Activated CD4-positive, alpha-beta memory T cell treated with anti-CD3 and anti-CD28 coated beads, Interleukin-2, amount 10 ng/mL, durations not matched to agents 7 days and 5 days (primary cell): ENCODE measurements at regions not wholly inside any gene's neighbourhood (a gene's known extent, or its start where the extent isn't known, plus 50 kb on each side); places are given as distances from the start of the nearest gene placed in this dataset.
"Not testable (repeated sequence)": the region's sequence is repeated elsewhere in the genome, so short reads cannot be mapped to it uniquely, and the experiment has no call there.

Experiments
- CTCF ChIA-PET: fragments of 350-600 bp; sonication (Branson Sonifier 250); formaldehyde crosslinking; loops from one replicate; lab custom pipeline; 2021; ENCODE audit warnings: antibody characterized with exemption, inconsistent platforms; lab: Charles Lee
- POLR2A ChIA-PET: fragments of 350-600 bp; sonication (Branson Sonifier 250); formaldehyde crosslinking; loops from one replicate; lab custom pipeline; 2021; ENCODE audit warnings: antibody characterized with exemption; lab: Charles Lee
- DNase-seq: peaks from one replicate; pipeline ENCODE4 v3.0.0-alpha.2; 2020
- H3K27ac Mint-ChIP-seq: one replicate; pipeline ENCODE4 v1.8.0; 2021; ENCODE audit warnings: mild to moderate bottlenecking, mixed read lengths
- H3K27me3 Mint-ChIP-seq: one replicate; pipeline ENCODE4 v1.8.0; 2021; ENCODE audit warnings: mixed read lengths
- H3K36me3 Mint-ChIP-seq: one replicate; pipeline ENCODE4 v1.8.0; 2021; ENCODE audit warnings: low read depth, mixed read lengths
- H3K4me1 Mint-ChIP-seq: one replicate; pipeline ENCODE4 v1.8.0; 2021; ENCODE audit warnings: mixed read lengths
- H3K4me3 Mint-ChIP-seq: one replicate; pipeline ENCODE4 v1.8.0; 2021; ENCODE audit warnings: mild to moderate bottlenecking, mixed read lengths
- H3K9me3 Mint-ChIP-seq: one replicate; pipeline ENCODE4 v1.8.0; 2021; ENCODE audit warnings: mixed read lengths

DNA sequence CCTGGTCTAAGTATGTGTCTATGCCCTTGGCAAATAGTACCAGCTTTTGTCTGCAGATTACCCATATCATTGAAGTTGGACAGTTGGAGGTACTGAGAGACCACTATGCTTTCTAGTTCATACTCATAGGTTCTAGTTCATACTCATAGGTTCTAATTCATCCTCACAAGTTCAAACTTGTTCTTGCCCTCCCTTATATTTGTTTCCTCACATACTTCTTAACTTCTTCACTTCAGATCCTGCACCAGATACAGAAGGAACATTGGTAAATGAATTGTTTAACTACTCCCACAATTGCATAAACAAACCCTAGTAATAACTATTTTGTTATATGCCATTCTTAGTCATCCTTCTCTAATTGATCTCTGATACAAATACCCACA is 172.2 kb downstream of the SLITRK1 start:
- ChIA-PET POLR2A (no interaction called here), CTCF (no interaction called here)
- H3K27me3 Mint-ChIP-seq = no peaks in the 10 kb centered on the region
- H3K36me3 Mint-ChIP-seq = no peaks in the 10 kb centered on the region
- H3K4me3 Mint-ChIP-seq = no peak overlapping the region
- no peaks in the 10 kb centered on the region for H3K9me3 Mint-ChIP-seq
- H3K4me1 Mint-ChIP-seq = no peaks in the 10 kb centered on the region
- H3K27ac Mint-ChIP-seq = no peak overlapping the region
- DNase-seq = no peak

DNA sequence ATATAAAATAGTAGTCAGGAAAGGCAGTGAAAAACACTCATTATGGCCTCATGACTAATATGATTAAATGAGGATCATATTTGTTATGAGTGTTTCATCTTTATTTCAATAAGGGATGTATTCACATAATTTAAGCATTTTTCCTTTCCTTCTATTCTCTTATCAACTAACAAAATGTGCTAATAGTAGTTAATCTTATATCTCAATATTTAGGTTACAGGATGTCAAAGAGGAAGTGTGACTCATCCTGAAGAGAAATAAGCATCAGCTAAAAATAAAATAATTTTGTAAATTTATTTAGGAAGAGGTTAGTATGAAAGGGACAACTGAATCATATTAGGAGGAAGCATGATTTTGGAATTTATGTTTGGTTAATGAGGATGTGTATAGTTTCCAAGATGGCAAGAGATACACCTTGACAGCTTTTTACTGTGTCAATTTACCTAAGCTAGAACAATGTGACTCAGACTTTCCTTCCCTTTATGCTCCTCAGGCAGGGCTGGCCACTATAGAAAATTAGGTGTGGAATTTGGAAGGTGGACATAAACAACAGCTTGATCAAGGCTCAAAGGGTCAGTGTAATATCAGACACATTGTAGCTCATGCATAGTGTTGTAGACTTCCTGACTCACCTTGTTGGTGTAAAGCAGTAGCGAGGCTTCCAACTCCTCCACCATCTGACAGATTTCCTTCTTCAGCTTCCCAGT is 172.7 kb downstream of the SLITRK1 start:
- Mint-ChIP-seq H3K4me1 (no peaks in the 10 kb centered on the region), H3K27me3 (no peaks in the 10 kb centered on the region), H3K9me3 (no peaks in the 10 kb centered on the region), H3K4me3 (no peak overlapping the region), H3K27ac (no peak overlapping the region), H3K36me3 (no peaks in the 10 kb centered on the region)
- ChIA-PET POLR2A (no interaction called here), CTCF (no interaction called here)
- no peak for DNase-seq

DNA sequence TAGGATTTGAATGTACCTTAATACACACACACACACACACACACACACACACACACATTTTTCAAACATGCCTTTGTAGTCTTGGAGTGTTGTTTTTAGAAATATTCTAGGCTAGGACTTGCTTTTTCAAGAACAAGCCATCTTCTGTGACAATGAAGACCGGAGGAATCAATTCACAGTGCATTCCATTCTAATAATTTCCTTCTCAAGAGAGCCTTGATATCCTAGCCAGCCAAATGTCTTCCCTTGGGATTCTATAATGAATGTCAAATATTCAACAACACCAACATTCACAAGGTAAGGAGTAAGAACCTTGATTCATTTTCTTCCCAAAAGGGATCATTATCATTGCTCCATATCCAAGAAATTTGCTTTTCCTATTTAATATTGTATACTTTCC is 180.3 kb downstream of the SLITRK1 start:
- H3K4me3 Mint-ChIP-seq = no peak overlapping the region
- H3K27me3 Mint-ChIP-seq = no peaks in the 10 kb centered on the region
- no peak overlapping the region for H3K27ac Mint-ChIP-seq
- DNase-seq = no peak
- H3K4me1 Mint-ChIP-seq = no peaks in the 10 kb centered on the region
- no peaks in the 10 kb centered on the region for H3K36me3 Mint-ChIP-seq
- ChIA-PET CTCF (no interaction called here), POLR2A (no interaction called here)
- peaks cover 2% of the 10 kb centered on the region for H3K9me3 Mint-ChIP-seq

DNA sequence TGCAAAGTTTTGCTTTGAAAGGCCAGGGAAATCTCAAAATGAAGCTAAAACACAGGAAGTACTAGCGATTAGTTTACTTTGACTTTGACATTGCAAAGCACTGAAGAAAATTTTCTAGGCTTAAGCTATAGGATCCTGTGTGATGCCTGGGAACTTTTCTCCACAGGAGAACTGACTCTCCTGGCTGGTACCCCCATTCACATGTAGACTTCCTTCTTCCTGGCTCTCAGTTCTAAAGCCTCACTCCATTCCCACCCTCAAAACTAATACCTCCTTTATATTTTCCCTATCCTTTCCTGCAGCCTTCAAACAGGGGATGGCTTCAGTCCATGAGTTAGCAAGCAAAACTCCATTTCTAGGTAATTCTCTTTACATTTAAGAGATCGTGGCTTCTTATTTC is 189.5 kb downstream of the SLITRK1 start:
- H3K4me1 Mint-ChIP-seq = no peaks in the 10 kb centered on the region
- no peaks in the 10 kb centered on the region for H3K36me3 Mint-ChIP-seq
- POLR2A ChIA-PET = no interaction called here
- CTCF ChIA-PET = no interaction called here
- no peak overlapping the region for H3K27ac Mint-ChIP-seq
- no peak for DNase-seq
- H3K4me3 Mint-ChIP-seq = no peak overlapping the region
- no peaks in the 10 kb centered on the region for H3K27me3 Mint-ChIP-seq
- H3K9me3 Mint-ChIP-seq = peaks cover 4% of the 10 kb centered on the region

GRCh38 chr13:83691966-83692365 is 190.3 kb downstream of the SLITRK1 start:
- POLR2A ChIA-PET = no interaction called here
- Mint-ChIP-seq H3K9me3 (peaks cover 4% of the 10 kb centered on the region), H3K4me3 (no peak overlapping the region), H3K27me3 (no peaks in the 10 kb centered on the region), H3K4me1 (no peaks in the 10 kb centered on the region), H3K27ac (no peak overlapping the region), H3K36me3 (no peaks in the 10 kb centered on the region)
- no peak for DNase-seq
- CTCF ChIA-PET = no interaction called here

- no peaks in the 10 kb centered on the region for H3K27me3 Mint-ChIP-seq
- H3K36me3 Mint-ChIP-seq = no peaks in the 10 kb centered on the region
- H3K9me3 Mint-ChIP-seq = peaks cover 4% of the 10 kb centered on the region
- no peak overlapping the region for H3K4me3 Mint-ChIP-seq
- no peak overlapping the region for H3K27ac Mint-ChIP-seq
- ChIA-PET CTCF (no interaction called here), POLR2A (no interaction called here)
- no peak for DNase-seq
- no peaks in the 10 kb centered on the region for H3K4me1 Mint-ChIP-seq
Observed at GRCh38 chr13:83681547-83681946, 200.7 kb downstream of the SLITRK1 start.

GRCh38 chr13:83677985-83678384 is 204.3 kb downstream of the SLITRK1 start:
- H3K27ac Mint-ChIP-seq = no peak overlapping the region
- H3K36me3 Mint-ChIP-seq = no peaks in the 10 kb centered on the region
- DNase-seq = no peak
- no peak overlapping the region for H3K4me3 Mint-ChIP-seq
- H3K9me3 Mint-ChIP-seq = no peaks in the 10 kb centered on the region
- H3K27me3 Mint-ChIP-seq = no peaks in the 10 kb centered on the region
- H3K4me1 Mint-ChIP-seq = no peaks in the 10 kb centered on the region
- POLR2A ChIA-PET = no interaction called here
- CTCF ChIA-PET = no interaction called here

- Mint-ChIP-seq H3K27ac (no peak overlapping the region), H3K9me3 (peaks cover 4% of the 10 kb centered on the region), H3K36me3 (no peaks in the 10 kb centered on the region), H3K27me3 (no peaks in the 10 kb centered on the region), H3K4me3 (no peak overlapping the region), H3K4me1 (no peaks in the 10 kb centered on the region)
- CTCF ChIA-PET = no interaction called here
- POLR2A ChIA-PET = no interaction called here
- no peak for DNase-seq
Observed at GRCh38 chr13:83672612-83673011, 209.7 kb downstream of the SLITRK1 start.

- Mint-ChIP-seq H3K4me1 (no peaks in the 10 kb centered on the region), H3K36me3 (no peaks in the 10 kb centered on the region), H3K27ac (no peak overlapping the region), H3K4me3 (no peak overlapping the region), H3K9me3 (peaks cover 4% of the 10 kb centered on the region), H3K27me3 (no peaks in the 10 kb centered on the region)
- DNase-seq = no peak
- ChIA-PET CTCF (no interaction called here), POLR2A (no interaction called here)
Observed at GRCh38 chr13:83667606-83668005, 214.7 kb downstream of the SLITRK1 start.

GRCh38 chr13:83666141-83666540 is 216.1 kb downstream of the SLITRK1 start:
- H3K9me3 Mint-ChIP-seq = peaks cover 4% of the 10 kb centered on the region
- H3K4me1 Mint-ChIP-seq = no peaks in the 10 kb centered on the region
- POLR2A ChIA-PET = no interaction called here
- no peak overlapping the region for H3K4me3 Mint-ChIP-seq
- DNase-seq = no peak
- no peak overlapping the region for H3K27ac Mint-ChIP-seq
- no peaks in the 10 kb centered on the region for H3K27me3 Mint-ChIP-seq
- no peaks in the 10 kb centered on the region for H3K36me3 Mint-ChIP-seq
- CTCF ChIA-PET = no interaction called here

DNA sequence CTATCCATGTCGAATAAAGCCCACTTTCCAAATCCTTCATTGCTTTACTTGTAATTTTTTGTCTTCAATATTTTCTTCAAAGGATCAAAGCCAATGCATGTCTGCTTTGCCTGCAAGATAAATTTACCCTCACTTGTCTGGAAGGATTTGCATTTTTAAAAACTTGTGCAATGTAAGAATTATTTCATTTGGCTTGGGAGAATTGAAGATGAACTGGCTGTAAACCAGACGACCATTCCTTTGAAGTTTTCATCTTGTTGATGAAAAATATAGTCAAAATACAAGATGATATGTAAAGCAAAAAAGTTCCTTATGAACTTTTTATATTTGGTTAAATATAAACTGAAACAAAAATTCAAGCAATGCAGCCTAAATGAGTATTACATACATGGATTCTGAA is 225.0 kb downstream of the SLITRK1 start:
- Mint-ChIP-seq H3K9me3 (peaks cover 6% of the 10 kb centered on the region), H3K27me3 (no peaks in the 10 kb centered on the region), H3K4me3 (no peak overlapping the region), H3K4me1 (no peaks in the 10 kb centered on the region), H3K27ac (no peak overlapping the region), H3K36me3 (no peaks in the 10 kb centered on the region)
- no peak for DNase-seq
- ChIA-PET CTCF (no interaction called here), POLR2A (no interaction called here)

- H3K4me3 Mint-ChIP-seq, H3K27ac Mint-ChIP-seq, H3K9me3 Mint-ChIP-seq, H3K27me3 Mint-ChIP-seq, H3K4me1 Mint-ChIP-seq, H3K36me3 Mint-ChIP-seq, DNase-seq, POLR2A ChIA-PET, CTCF ChIA-PET: not testable (repeated sequence)
Observed at GRCh38 chr13:83642617-83643016, 239.7 kb downstream of the SLITRK1 start.

- CTCF ChIA-PET = no interaction called here
- H3K4me1 Mint-ChIP-seq = no peaks in the 10 kb centered on the region
- H3K27ac Mint-ChIP-seq = no peak overlapping the region
- POLR2A ChIA-PET = no interaction called here
- H3K4me3 Mint-ChIP-seq = no peak overlapping the region
- H3K27me3 Mint-ChIP-seq = no peaks in the 10 kb centered on the region
- no peaks in the 10 kb centered on the region for H3K9me3 Mint-ChIP-seq
- no peak for DNase-seq
- no peaks in the 10 kb centered on the region for H3K36me3 Mint-ChIP-seq
Observed at GRCh38 chr13:83634601-83635000, 247.7 kb downstream of the SLITRK1 start.

DNA sequence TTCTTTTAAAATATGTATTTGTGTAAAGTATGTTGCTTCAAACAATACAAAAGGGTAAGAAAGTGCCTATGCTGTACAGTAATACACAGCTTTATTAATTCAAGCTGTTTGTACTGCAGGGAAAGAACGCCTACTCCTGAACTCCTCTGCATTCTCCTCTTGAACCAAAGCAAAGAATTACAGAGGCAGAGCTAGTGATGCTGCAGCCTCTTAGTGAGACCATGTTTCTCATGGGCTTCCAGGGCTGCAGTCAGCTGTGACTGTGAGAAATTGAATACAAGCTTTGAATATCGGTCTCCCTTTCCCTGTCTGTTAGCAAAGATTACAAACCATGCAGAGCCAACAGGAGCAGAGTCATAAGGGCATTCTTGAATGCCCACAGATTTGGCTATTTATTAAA is 248.5 kb downstream of the SLITRK1 start:
- H3K36me3 Mint-ChIP-seq = no peaks in the 10 kb centered on the region
- no peak overlapping the region for H3K4me3 Mint-ChIP-seq
- H3K27ac Mint-ChIP-seq = no peak overlapping the region
- ChIA-PET POLR2A (no interaction called here), CTCF (no interaction called here)
- no peaks in the 10 kb centered on the region for H3K9me3 Mint-ChIP-seq
- DNase-seq = no peak
- H3K4me1 Mint-ChIP-seq = no peaks in the 10 kb centered on the region
- no peaks in the 10 kb centered on the region for H3K27me3 Mint-ChIP-seq
